ENCODE measurements at regions not wholly inside any gene's neighbourhood (a gene's known extent, or its start where the extent isn't known, plus 50 kb on each side); places are given as distances from the start of the nearest gene placed in this dataset.

GRCh38 chr2:103327966-103328365 is 566.1 kb downstream of the TMEM182 start:
- H3K36me3 ChIP-seq, result no peaks in the 10 kb centered on the region
- H3K9ac ChIP-seq, result no peak overlapping the region
- no peak for TF ChIP-seq Cebpa-rat (IDR thresholded peaks at IDR 0.05)
- no peaks in the 10 kb centered on the region for H3K4me1 ChIP-seq
- H3K27ac ChIP-seq, result no peak overlapping the region
- no peak overlapping the region for H3K4me3 ChIP-seq
- no peaks in the 10 kb centered on the region for H3K27me3 ChIP-seq
- no peaks in the 10 kb centered on the region for H4K20me1 ChIP-seq
- no peaks in the 10 kb centered on the region for H3K9me3 ChIP-seq (replicated peaks in 1 of 11)
- no peak overlapping the region for H3K4me2 ChIP-seq

GRCh38 chr2:103335403-103335802 is 573.6 kb downstream of the TMEM182 start:
- no peaks in the 10 kb centered on the region for H4K20me1 ChIP-seq
- H3K27ac ChIP-seq, result no peak overlapping the region
- H3K9me3 ChIP-seq (replicated peaks in 1 of 11), result no peaks in the 10 kb centered on the region
- H3K4me3 ChIP-seq, result no peak overlapping the region
- H3K27me3 ChIP-seq, result no peaks in the 10 kb centered on the region
- H3K36me3 ChIP-seq, result no peaks in the 10 kb centered on the region
- no peak overlapping the region for H3K4me2 ChIP-seq
- TF ChIP-seq Cebpa-rat (IDR thresholded peaks at IDR 0.05), result no peak
- H3K4me1 ChIP-seq, result no peaks in the 10 kb centered on the region
- H3K9ac ChIP-seq, result no peak overlapping the region

GRCh38 chr2:103338819-103339218 is 577.0 kb downstream of the TMEM182 start:
- Histone ChIP-seq H3K4me3 (no peak overlapping the region), H3K27me3 (no peaks in the 10 kb centered on the region), H3K36me3 (no peaks in the 10 kb centered on the region), H3K27ac (no peak overlapping the region), H4K20me1 (no peaks in the 10 kb centered on the region), H3K9me3 (replicated peaks in 1 of 11) (no peaks in the 10 kb centered on the region), H3K4me2 (no peak overlapping the region), H3K4me1 (no peaks in the 10 kb centered on the region), H3K9ac (no peak overlapping the region)
- no peak; a peak in 1 of 22 replicates for TF ChIP-seq Cebpa-rat (IDR thresholded peaks at IDR 0.05)

- no peak overlapping the region for H3K9ac ChIP-seq
- H3K27me3 ChIP-seq, result no peaks in the 10 kb centered on the region
Observed at GRCh38 chr2:103346780-103347179, 584.9 kb downstream of the TMEM182 start.

GRCh38 chr2:103353774-103354173 is 591.9 kb downstream of the TMEM182 start:
- Histone ChIP-seq H4K20me1 (no peaks in the 10 kb centered on the region), H3K27ac (no peak overlapping the region), H3K9me3 (replicated peaks in 1 of 11) (no peaks in the 10 kb centered on the region), H3K36me3 (no peaks in the 10 kb centered on the region), H3K27me3 (no peaks in the 10 kb centered on the region), H3K4me2 (no peak overlapping the region), H3K4me3 (no peak overlapping the region), H3K4me1 (peaks cover 0 to 5% (median 0%) of the 10 kb centered on the region in 10 experiments; a peak in 1 of 20 replicates), H3K9ac (no peak overlapping the region)
- TF ChIP-seq Cebpa-rat (IDR thresholded peaks at IDR 0.05), result no peak

More at GRCh38 chr2:103346780-103347179, 584.9 kb downstream of the TMEM182 start:
- H3K9me3 ChIP-seq (replicated peaks in 1 of 11), result no peaks in the 10 kb centered on the region
- H3K36me3 ChIP-seq, result no peaks in the 10 kb centered on the region
- H3K4me1 ChIP-seq, result no peaks in the 10 kb centered on the region
- no peaks in the 10 kb centered on the region for H4K20me1 ChIP-seq
- no peak for TF ChIP-seq Cebpa-rat (IDR thresholded peaks at IDR 0.05)
- no peak overlapping the region for H3K4me2 ChIP-seq
- no peak overlapping the region for H3K27ac ChIP-seq
- no peak overlapping the region for H3K4me3 ChIP-seq

- no peak overlapping the region for H3K4me3 ChIP-seq
- H3K9ac ChIP-seq, result no peak overlapping the region
- H3K9me3 ChIP-seq (replicated peaks in 1 of 11), result no peaks in the 10 kb centered on the region
- no peaks in the 10 kb centered on the region for H3K27me3 ChIP-seq
- H4K20me1 ChIP-seq, result no peaks in the 10 kb centered on the region
- peaks cover 0 to 5% (median 0%) of the 10 kb centered on the region in 10 experiments; a peak in 1 of 20 replicates for H3K4me1 ChIP-seq
- no peaks in the 10 kb centered on the region for H3K36me3 ChIP-seq
- TF ChIP-seq Cebpa-rat (IDR thresholded peaks at IDR 0.05), result no peak
- H3K27ac ChIP-seq, result no peak overlapping the region
- H3K4me2 ChIP-seq, result no peak overlapping the region
Observed at GRCh38 chr2:103355287-103355686, 593.5 kb downstream of the TMEM182 start.

GRCh38 chr2:103361712-103362111 is 599.9 kb downstream of the TMEM182 start:
- H3K27ac ChIP-seq, result no peak overlapping the region
- no peaks in the 10 kb centered on the region for H3K4me1 ChIP-seq
- no peaks in the 10 kb centered on the region for H4K20me1 ChIP-seq
- H3K9me3 ChIP-seq (replicated peaks in 1 of 11), result no peaks in the 10 kb centered on the region
- H3K27me3 ChIP-seq, result no peaks in the 10 kb centered on the region
- H3K9ac ChIP-seq, result no peak overlapping the region
- no peak overlapping the region for H3K4me2 ChIP-seq
- TF ChIP-seq Cebpa-rat (IDR thresholded peaks at IDR 0.05), result no peak
- H3K36me3 ChIP-seq, result no peaks in the 10 kb centered on the region
- H3K4me3 ChIP-seq, result no peak overlapping the region

GRCh38 chr2:103363639-103364038 is 601.8 kb downstream of the TMEM182 start:
- H4K20me1 ChIP-seq, result no peaks in the 10 kb centered on the region
- H3K9me3 ChIP-seq (replicated peaks in 1 of 11), result no peaks in the 10 kb centered on the region
- H3K27me3 ChIP-seq, result no peaks in the 10 kb centered on the region
- H3K4me3 ChIP-seq, result no peak overlapping the region
- no peaks in the 10 kb centered on the region for H3K4me1 ChIP-seq
- no peak overlapping the region for H3K9ac ChIP-seq
- H3K27ac ChIP-seq, result no peak overlapping the region
- H3K36me3 ChIP-seq, result no peaks in the 10 kb centered on the region
- no peak overlapping the region for H3K4me2 ChIP-seq
- no peak for TF ChIP-seq Cebpa-rat (IDR thresholded peaks at IDR 0.05)

- Histone ChIP-seq H3K9me3 (replicated peaks in 1 of 11) (no peaks in the 10 kb centered on the region), H3K27me3 (no peaks in the 10 kb centered on the region), H3K4me3 (no peak overlapping the region), H3K4me2 (no peak overlapping the region), H3K36me3 (no peaks in the 10 kb centered on the region), H3K4me1 (no peaks in the 10 kb centered on the region), H3K9ac (no peak overlapping the region), H3K27ac (no peak overlapping the region), H4K20me1 (no peaks in the 10 kb centered on the region)
- no peak for TF ChIP-seq Cebpa-rat (IDR thresholded peaks at IDR 0.05)
Observed at GRCh38 chr2:103364177-103364576, 602.3 kb downstream of the TMEM182 start.

GRCh38 chr2:103365071-103365470 is 603.2 kb downstream of the TMEM182 start:
- Histone ChIP-seq H3K36me3 (no peaks in the 10 kb centered on the region), H3K9me3 (replicated peaks in 1 of 11) (no peaks in the 10 kb centered on the region), H3K4me3 (no peak overlapping the region), H3K27ac (no peak overlapping the region), H3K9ac (no peak overlapping the region), H3K27me3 (no peaks in the 10 kb centered on the region), H4K20me1 (no peaks in the 10 kb centered on the region), H3K4me2 (no peak overlapping the region), H3K4me1 (no peaks in the 10 kb centered on the region)
- TF ChIP-seq Cebpa-rat (IDR thresholded peaks at IDR 0.05), result no peak
